Osteocyte (in vitro differentiated cells): ENCODE measurements at regions not wholly inside any gene's neighbourhood (a gene's known extent, or its start where the extent isn't known, plus 50 kb on each side); places are given as distances from the start of the nearest gene placed in this dataset.

Experiments used
- DNase-seq: peaks from one replicate; pipeline ENCODE4 v3.0.0; 2021; ENCODE audit warnings: mixed read lengths; ENCODE audit not compliant: unreplicated experiment; ENCODE audit errors: extremely low spot score
- H3K27ac Mint-ChIP-seq: one replicate; pipeline ENCODE4 v1.8.0; 2021; ENCODE audit warnings: mild to moderate bottlenecking, mixed read lengths; ENCODE audit not compliant: unreplicated experiment
- H3K27me3 Mint-ChIP-seq: one replicate; pipeline ENCODE4 v1.8.0; 2021; ENCODE audit warnings: mixed read lengths; ENCODE audit not compliant: unreplicated experiment
- H3K36me3 Mint-ChIP-seq: one replicate; pipeline ENCODE4 v1.8.0; 2021; ENCODE audit warnings: mixed read lengths; ENCODE audit not compliant: unreplicated experiment
- H3K4me1 Mint-ChIP-seq: one replicate; pipeline ENCODE4 v1.8.0; 2021; ENCODE audit warnings: mixed read lengths; ENCODE audit not compliant: unreplicated experiment
- H3K4me3 Mint-ChIP-seq: one replicate; pipeline ENCODE4 v1.8.0; 2021; ENCODE audit warnings: mild to moderate bottlenecking, moderate library complexity, mixed read lengths; ENCODE audit not compliant: unreplicated experiment
- H3K9me3 Mint-ChIP-seq: one replicate; pipeline ENCODE4 v1.8.0; 2021; ENCODE audit warnings: mixed read lengths; ENCODE audit not compliant: unreplicated experiment
- CTCF ChIP-seq: fragments of 200-600 bp; sonication (generic); IDR thresholded peaks from 2 replicates; pipeline ENCODE4 v1.5.0; 2021; ENCODE audit warnings: antibody characterized with exemption, mild to moderate bottlenecking, moderate library complexity

DNA sequence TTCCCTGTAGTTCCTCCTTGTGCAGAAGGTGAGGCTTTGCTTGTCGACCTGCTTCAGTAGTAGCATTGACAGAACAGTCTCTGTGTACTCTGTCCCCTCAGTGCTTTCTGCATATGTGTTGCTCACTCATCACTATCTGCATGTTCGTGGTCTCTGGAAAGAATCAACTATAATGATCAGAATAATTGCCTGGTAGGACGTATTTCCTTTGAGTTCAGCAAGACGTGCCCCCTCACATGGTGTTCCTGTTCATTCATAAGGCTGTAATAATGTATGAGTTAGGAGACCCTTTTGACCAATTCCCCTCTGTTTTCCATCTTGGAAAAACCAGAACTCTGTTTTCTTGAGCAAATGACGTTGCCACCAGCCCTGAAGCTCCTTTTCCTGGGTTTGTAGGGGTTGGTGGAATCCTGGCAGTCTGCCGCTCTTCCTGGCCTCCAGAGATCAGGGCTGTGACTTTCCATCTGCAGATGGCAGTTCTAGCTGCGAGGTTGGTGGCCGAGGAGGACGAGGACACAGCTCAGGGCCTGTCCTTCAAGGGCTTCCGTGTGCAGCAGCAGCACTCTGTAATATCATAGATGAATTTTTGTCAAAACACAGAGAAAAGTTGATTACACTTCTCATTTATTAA lies 61.9 kb downstream of the EXOSC2 start:
- TF ChIP-seq CTCF: no peak
- Mint-ChIP-seq H3K9me3 (no peaks in the 10 kb centered on the region), H3K27ac (peak overlapping the region; percentile 92), H3K27me3 (no peaks in the 10 kb centered on the region), H3K36me3 (no peaks in the 10 kb centered on the region), H3K4me3 (peak overlapping the region; percentile 33), H3K4me1 (peaks cover 41% of the 10 kb centered on the region)
- no peak for DNase-seq

- H3K27ac Mint-ChIP-seq: peak overlapping the region; percentile 92
Measured at GRCh38 chr9:130756037-130756436, 62.5 kb downstream of the EXOSC2 start.

DNA sequence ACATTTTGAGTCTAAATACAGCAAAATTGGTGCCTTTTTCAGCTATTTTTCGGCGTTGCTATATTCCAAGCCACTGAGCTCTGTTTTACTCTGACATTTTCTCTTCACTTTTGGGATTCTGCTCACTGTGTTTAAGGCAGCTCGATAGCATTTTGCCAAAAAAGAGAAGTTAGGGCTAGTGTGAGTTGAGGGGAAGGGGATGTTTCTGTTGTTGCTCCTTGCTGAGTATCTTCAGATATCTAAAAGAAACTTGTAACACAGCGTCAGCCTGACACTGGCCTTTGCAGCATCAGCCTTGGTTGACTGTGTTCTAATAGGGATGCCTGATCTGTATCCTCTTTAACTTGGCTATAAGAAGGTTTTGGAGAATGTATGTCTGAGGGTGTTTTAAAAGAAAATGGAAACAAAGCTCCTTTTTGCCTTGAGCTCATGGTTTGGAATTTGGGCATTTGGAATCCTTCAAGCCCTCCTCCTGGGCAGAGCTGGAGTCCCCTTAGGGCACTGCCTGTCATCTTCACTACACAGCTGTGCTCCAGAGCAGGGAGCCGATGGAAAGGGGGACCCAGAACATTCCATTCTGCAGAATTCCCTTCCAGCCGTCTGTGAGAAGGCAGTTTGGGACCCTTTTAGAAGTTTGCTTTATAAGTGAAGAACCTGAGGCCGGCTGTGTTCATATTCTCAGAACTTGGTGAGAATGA lies 63.0 kb downstream of the EXOSC2 start:
- H3K4me3 Mint-ChIP-seq: peak overlapping the region; percentile 46
- no peak for TF ChIP-seq CTCF
- H3K9me3 Mint-ChIP-seq: no peaks in the 10 kb centered on the region
- no peaks in the 10 kb centered on the region for H3K36me3 Mint-ChIP-seq
- no peak for DNase-seq
- H3K27ac Mint-ChIP-seq: peak overlapping the region; percentile 92
- H3K27me3 Mint-ChIP-seq: no peaks in the 10 kb centered on the region
- peaks cover 45% of the 10 kb centered on the region for H3K4me1 Mint-ChIP-seq

More at GRCh38 chr9:130756037-130756436, 62.5 kb downstream of the EXOSC2 start:
- peaks cover 41% of the 10 kb centered on the region for H3K4me1 Mint-ChIP-seq
- no peaks in the 10 kb centered on the region for H3K27me3 Mint-ChIP-seq
- peak overlapping the region; percentile 46 for H3K4me3 Mint-ChIP-seq
- H3K9me3 Mint-ChIP-seq: no peaks in the 10 kb centered on the region
- no peak for DNase-seq
- no peaks in the 10 kb centered on the region for H3K36me3 Mint-ChIP-seq
- TF ChIP-seq CTCF: no peak

- Mint-ChIP-seq H3K27ac (no peak overlapping the region), H3K4me1 (peaks cover 54% of the 10 kb centered on the region), H3K4me3 (no peak overlapping the region), H3K36me3 (no peaks in the 10 kb centered on the region), H3K9me3 (no peaks in the 10 kb centered on the region), H3K27me3 (no peaks in the 10 kb centered on the region)
- DNase-seq: no peak
- no peak for TF ChIP-seq CTCF
Measured at GRCh38 chr9:130759738-130760137, 66.2 kb downstream of the EXOSC2 start.

GRCh38 chr9:130763331-130764171 lies 70.0 kb downstream of the EXOSC2 start:
- no peak overlapping the region for H3K4me3 Mint-ChIP-seq
- H3K4me1 Mint-ChIP-seq: peaks cover 52% of the 10 kb centered on the region
- no peaks in the 10 kb centered on the region for H3K9me3 Mint-ChIP-seq
- no peaks in the 10 kb centered on the region for H3K27me3 Mint-ChIP-seq
- no peak overlapping the region for H3K27ac Mint-ChIP-seq
- no peaks in the 10 kb centered on the region for H3K36me3 Mint-ChIP-seq
- DNase-seq: peak; percentile 48
- TF ChIP-seq CTCF: no peak
